CD4-positive, alpha-beta T cell treated with Interleukin-6 for 4 hours (primary cell): ENCODE measurements at regions not wholly inside any gene's neighbourhood (a gene's known extent, or its start where the extent isn't known, plus 50 kb on each side); places are given as distances from the start of the nearest gene placed in this dataset.

ENCODE experiments used
- DNase-seq: peaks from one replicate; pipeline ENCODE4 v3.0.0-alpha.2; 2020; ENCODE audit warnings: mixed read lengths

DNA sequence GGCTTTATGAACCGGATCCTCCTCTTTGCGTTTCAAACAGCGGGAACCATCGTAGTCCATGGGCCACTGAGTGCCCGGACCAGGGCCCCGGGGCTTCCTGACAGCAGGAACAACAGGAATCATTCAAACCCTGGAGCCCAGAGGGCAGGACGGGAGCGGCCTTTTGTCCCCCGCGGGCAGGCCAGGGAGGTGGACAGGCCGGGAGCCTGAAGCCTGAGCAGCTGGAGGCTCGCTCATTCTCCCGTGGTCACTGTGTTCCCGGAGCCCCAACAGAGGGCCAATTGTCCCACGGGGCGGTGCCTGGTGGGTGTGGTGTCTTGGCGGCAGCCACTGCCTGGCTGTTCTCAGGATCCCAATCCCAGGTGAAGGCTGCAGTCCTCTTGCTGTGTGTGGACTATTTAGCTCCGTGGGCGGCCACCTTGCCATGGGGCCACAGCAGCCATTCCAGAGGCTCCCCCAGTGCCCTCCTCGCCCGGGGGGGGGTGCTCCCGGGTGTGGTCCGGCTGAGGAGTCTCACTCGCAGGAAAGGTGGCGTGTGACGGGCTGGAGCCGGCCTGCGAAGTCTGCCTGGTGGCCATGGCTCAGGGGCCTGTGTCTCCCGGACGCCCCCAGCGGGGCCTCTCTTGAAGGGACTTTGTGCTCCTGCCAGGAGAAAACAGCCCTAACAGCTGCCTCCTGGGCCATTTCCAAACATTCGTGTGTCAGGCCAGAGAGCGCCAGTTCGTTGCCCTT is 77.2 kb upstream of the BHLHE23 start:
- no peak for DNase-seq

DNA sequence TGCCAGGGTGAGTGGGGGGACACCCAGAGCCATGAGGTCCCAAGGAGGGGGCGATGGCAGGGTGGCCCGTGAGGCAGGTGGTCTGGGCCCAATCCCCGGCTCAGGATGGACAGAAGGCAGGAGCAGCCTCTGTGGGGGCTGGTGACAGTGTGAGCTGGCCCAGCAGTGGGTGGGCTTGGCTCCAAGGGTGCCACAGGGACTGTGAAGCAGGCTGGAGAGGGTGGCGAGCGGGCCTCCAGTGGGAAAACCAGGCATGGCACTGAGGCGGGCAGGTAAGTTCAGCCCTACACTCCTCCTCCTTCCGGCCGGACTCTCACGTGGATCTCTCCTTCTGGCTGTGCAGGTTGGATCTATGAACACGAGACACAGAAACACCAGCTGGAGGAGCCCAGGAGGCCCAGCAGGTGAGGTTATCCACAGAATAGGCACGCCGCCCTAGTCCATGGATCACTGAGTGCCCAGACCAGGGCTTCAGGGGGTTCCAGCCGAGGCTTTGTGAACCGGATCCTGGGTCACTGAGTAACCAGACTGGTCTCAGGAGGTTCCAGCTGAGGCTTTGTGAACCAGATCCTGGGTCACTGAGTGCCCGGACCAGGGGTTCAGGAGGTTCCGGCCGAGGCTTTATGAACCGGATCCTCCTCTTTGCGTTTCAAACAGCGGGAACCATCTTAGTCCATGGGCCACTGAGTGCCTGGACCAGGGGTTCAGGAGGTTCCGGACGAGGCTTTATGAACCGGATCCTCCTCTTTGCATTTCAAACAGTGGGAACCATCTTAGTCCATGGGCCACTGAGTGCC is 76.4 kb upstream of the BHLHE23 start:
- no peak for DNase-seq

DNA sequence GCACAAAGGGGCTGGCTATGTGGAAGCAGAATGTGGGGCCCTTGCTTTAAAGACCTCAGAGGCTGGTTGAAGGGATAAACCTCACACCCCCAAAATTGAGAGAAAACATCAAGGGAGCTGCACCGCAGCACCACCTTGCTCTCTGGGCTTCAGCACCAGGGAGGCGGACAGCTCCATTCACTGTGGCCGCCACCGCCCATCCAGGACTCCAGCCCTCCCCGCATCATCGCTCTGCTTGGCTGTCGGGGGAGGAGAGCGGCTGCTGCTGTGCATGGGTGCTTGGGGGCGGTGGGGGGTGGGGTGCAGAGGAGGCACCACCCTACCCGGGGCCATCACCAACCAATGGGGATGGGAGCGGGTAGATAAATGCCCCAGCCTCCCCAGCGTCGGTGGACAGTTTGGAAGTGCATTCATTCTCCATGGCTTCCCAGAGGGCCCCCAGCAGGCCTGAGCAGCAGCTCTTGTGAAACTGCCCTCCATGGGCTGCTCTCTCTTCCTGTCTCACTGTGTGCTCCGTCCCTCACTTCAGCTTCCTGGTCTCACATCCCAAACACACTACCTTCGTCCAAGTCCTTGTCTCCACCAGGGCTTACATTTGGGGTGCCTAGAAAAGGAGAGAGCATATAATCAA is 75.7 kb upstream of the BHLHE23 start:
- peak; percentile 20 for DNase-seq

DNA sequence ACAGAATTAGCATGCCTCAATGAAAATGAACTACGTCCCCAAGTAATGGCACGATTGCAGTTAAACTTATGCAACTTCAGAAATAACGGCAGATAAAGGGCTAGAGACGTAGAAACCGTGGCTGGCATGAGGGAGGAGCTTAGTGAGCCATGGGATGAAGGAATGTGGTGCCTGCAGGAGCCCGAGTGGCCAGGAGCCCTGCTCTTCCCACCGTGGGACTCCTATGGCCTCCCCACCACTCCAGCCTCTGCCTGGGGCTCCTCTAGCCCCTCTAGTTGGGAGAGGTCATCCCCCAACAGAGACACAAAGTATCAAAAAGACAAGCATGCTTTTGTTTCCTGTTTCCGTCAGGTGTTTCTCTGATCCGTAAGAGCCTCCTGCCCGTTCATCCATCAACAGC is 75.1 kb upstream of the BHLHE23 start:
- DNase-seq, result no peak

DNA sequence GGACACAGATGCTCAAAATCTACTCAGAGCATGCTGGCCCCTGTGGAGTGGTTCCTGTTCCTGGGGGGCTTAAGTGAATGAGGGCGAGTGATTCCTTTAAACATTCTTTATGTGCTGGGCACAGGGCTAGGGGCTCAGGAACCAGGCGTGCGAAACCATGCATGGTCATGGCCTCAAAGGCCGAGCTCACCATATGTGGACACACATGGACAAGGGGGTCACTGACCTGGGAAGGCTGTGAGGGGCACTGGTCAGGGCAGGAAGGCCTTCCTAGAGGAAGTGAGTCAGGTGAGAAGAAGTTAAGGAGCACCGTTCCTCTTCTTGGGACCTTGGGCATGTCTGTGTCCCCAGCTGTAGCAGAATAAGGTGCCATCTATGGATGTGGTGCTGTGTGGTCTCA is 74.6 kb upstream of the BHLHE23 start:
- DNase-seq, result no peak

DNA sequence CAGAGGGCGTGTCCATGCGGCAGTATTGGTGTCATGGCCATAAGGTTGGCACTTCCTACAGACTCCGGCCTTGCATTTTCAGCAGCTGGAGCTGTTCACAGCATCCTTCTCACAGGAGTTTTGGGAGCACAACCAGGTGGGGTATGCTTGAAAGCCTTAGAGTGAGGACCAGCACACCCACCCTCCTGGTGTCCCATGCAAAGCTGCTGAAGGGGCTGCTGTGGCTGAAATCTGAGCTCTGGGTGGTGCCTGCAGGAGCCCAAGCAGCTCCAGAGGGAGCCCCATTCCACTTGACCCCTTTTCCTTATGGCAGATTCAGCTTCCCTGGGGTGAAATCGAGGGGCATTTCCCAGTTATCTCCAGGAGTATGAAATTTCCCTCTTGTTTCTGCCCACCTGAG is 74.0 kb upstream of the BHLHE23 start:
- no peak for DNase-seq

DNA sequence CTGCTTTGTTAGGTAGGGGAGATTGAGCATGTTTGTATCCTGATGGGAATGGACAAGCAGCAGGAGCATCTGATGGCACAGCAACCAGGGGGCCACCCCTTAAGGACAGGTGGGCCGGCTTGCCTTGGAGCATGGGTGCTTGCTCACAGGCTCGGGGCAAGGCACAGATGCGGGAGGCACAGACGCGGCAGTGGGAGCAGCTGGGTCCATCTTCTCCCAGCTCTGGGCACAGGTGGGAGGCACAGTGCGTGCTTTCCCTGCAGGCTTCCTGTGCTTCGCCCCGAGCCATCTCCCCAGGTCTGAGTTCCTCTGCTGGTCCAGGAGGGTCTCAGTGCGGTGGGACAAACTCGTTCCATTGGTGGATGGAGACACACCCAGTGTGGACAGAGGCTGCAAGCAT is 73.6 kb upstream of the BHLHE23 start:
- DNase-seq, result no peak

DNA sequence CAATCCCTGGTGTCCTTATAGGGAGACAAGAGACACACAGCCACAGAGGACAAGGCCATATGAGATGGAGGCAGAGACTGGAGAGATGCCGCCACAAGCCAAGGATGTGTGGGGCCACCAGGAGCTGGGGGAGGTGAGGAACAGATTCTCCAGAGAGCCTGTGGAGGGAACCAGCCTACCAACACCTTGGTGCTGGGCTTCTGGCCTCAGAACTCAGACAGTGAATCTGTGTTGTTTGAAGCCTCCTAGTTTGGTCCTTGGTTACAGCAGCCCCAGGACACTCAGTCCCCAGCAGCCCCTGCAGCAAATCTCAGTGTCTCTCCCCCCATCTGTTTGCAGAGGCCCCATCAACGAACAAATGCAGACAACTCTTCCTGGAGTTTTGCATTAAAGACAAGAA is 73.2 kb upstream of the BHLHE23 start:
- DNase-seq, result no peak

DNA sequence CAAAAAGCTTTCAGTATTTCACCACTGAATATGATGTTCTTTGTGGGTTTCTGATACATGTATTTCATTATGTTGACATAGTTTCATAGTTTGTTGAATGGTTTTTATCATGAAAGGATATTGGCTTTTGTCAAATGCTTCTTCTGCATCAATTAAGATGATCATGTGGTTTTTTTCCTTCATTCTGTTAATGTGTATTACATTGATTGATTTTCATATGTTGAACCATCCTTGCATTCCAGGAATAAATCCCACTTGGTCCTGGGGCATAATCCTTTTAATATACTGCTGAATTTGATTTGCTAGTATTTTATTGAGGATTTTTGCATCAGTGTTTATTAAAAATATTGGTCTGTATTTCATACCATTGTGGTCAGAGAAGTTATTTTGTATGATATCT is 70.9 kb upstream of the BHLHE23 start:
- DNase-seq, result no peak

DNA sequence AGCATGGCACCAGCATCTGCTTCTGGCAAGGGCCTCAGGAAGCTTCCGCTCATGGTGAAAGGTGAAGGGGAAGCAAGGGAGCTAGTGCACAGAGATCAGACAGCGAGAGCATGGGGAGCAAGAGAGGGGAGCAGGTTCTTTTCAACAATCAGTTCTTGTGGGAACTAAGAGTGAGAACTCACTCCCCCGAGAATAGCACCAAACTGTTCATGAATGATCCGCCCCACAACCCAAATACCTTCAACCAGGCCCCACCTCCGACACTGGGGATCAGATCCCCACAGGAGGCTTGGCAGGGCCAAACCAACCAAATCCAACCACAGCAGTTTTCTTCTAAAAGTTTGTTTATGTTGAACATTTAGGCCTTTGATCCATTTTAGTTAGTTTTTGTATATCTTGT is 69.7 kb upstream of the BHLHE23 start:
- DNase-seq, result no peak

DNA sequence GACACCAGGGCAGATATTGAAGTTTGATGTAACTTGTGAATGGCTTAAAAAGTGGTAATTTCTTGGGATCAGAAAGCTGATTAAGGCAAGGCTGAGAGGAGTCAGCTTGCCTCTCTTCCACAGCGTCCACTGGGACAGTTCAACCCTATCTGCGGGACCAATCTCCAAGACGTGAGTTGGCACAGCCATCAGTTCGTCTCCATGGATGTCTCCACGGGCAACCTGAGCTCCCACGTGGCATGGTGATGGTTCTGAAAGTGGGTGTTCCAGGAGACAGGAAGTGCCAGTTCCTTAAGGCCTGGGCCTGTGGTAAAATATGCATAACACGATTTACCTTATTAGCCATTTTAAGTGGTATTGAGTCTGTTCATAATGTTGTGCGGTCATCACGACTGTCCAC is 67.9 kb upstream of the BHLHE23 start:
- no peak for DNase-seq

DNA sequence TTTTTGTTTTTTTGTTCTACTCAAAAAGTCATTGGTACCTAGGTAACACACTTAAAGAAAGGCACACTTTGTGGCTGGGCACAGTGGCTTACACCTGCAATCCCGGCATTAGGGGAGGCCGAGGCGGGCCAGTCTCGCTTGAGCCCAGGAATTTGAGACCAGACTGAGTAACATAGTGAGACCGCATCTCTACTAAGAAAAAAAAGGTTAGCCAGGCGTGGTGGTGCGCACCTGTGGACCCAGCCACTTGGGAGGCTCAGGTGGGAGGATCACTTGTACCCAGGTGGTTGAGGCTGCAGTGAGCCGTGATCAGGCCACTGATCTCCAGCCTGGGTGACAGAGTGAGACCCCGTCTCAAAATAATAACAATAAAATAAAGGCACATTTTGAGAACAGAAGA is 67.4 kb upstream of the BHLHE23 start:
- no peak for DNase-seq

DNA sequence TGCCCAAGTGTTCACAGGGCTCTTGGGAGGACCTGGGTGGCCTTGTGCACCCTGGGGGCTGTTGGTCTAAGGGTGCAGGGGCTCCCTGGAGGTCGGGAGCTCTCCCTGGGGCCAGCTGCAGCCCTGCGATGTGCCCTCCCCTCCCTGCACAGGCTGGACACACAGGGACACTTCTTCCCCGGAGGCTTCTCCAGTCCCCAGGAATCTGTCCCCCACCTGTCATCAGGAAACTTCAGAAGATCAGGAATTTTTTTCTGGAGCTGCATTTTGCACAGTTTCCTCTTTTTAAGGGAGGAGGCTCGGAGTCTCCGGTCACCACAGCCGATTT is 66.9 kb upstream of the BHLHE23 start:
- DNase-seq, result no peak

DNA sequence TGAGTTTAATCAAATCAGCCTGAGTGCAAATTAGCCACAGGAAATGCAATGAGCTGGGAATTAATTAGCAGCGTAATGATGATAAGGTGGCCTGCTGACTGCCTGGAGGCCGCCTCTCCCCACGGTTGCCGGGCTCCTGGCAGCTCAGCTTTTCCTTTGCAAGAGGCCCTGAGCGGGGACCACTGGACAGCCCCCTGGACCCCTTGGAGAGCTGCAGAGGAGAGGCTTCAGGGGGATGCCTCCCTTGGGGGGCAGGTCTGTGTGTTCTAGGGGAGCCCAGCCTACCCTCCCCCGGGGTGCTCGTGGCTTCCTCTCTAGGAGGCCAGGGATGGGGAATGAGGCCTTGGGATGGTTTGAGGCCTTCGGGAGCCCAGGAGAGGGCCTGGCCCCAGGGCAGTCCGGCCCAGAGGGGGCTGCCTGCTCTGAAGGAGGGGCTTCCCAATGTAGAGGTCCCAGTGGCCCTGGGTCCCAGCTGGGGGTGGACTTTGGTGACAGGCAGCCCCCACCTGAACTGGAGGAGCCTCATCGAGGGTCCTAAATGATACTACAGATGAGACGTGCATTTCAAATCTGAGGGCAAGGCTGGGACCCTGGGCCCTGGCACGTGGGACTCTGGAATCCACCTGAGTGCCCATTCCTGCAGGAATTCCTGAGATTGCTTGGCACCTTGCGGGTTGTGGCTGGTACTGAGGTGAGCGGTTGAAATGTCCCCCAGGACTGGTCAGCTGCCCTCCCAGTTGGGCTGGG is 66.4 kb upstream of the BHLHE23 start:
- no peak for DNase-seq

DNA sequence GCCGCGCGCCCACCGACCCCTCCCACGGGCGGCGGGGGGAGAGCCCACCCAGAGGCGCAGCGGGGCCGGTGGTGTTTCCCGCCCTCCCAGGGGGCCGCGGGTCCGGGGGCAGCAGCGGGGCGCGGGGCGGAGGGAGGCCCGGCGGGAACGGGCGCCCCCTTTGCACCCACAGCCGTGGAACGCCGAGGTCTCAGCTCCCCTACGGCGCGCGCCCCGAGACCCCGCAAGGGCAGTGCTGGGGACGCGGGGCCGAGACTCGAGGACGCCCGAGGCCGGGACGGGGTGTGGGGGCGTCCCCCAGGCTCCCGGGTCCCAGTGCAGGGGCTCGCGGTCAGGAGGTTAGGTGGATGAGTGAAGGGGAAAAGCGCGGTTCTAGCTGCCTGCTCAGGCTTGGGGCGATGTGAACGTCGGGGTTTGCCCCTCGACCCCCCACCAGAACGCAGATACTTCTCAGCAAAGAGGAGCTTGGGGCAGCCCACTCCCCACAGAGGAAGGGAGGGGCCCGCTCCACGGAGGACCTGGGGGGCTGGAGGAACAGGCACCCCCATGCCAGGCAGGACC is 65.5 kb upstream of the BHLHE23 start:
- no peak for DNase-seq

DNA sequence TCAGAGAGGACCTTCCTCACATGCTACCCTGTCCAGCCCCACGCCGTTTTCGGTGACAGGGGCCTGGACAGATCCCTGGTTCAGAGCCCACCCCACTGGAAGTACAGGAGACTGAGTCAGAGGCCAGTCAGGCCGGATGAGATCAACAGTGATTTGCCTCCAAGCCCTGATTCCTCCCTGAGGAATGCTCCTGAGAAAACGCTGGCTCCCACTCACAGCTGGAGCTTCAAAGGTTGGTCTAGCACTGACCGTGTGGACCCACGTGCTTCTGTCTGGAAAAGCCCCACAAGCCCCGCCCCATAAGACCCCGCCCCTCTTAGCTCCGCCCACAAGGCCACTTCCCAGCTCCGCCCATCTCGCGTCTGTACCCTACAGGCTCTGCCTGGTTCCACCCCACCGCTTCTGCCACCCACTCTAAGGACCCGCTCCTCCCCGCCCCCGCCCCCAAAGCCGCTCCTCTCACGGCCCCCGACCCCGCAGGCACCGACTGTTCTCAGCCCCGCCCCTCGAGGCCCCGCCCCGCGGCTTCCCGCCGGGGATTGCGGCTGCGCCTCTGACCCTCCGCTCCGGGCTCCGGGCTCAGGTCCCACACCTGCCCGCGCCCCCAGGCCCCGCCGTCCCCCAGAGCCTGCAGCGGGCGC is 64.9 kb upstream of the BHLHE23 start:
- DNase-seq, result peak; percentile 17

DNA sequence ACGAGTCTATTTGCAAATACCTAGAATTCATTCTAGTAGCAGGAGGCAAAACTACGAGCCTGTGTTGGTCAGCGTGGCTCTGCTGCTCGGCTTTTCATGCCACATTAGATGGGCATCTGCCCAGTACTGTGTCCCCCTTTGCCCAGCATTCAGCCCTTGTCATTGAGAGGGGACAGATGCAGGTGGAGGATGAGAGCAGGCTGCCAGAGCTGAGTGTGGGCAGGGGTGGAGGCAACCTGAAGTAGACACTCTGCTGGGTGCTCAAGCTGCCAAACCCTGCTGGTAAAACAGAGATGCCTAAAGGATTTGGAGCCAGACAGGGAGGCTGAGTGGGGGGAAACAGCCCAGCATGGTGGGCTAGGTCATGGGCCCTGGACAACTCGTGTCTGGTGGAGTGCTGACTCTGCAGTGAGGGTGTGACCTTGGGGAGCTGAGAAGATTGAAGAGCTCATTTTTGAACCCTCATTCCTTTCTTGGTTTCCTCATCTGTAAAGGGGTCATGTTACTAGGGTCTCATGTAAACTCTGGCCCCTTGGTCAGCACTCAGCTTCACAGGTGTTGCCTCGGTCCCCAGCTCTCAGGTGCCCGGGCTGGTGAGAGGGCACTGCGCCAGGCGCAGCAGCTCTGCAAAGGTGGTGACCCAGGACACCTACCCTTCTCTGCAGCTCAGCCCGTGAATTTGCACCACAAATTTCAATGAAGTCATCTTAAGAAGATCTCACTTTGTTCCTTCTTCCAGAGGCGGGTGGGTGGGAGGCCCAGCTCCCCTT is 64.2 kb upstream of the BHLHE23 start:
- DNase-seq, result no peak

DNA sequence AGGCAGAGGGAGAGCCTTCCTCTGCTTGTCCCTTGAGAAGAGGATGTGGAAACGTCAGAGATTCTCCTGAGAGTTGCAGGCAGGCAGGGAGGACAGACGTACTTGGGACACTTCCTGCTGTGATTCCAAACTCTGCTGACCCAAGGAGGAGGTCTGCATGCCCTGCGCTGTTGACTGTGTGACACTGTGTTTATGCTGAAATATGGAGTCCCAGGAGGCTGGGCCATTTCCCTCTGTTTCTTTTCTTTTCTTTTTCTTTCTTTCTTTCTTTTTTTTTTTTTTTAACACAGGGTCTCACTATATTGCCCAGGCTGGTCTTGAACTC is 63.5 kb upstream of the BHLHE23 start:
- DNase-seq, result no peak

DNA sequence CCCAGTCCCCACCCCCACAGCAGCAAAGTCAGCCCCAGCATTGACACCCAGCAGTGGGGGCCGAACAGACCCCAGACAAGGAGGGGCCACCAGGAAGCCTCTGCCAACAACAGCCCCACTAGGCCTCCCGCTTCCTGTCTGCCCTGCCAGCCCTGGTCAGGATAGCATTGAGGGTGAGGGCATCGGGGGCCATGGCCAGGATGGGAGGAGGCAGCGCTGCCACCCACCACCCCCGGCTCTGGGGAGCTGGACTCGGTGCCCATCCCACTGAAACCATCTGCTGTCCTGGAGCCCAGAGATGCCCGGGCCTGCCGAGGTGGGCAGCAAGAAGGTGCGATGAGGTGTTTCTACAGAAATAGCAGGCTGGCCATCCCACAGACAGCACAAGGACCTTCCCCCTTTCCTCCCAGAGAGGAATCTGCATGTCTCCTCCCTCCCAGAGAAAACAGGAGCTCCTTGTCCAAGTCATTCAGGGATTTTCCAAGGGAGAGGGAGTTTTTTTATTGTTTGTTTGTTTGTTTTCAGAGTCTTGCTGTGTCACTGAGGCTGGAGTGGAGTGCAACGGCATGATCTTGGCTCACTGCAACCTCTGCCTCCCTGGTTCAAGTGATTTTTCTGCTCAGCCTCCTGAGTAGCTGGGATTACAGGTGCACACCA is 62.1 kb upstream of the BHLHE23 start:
- DNase-seq, result no peak

DNA sequence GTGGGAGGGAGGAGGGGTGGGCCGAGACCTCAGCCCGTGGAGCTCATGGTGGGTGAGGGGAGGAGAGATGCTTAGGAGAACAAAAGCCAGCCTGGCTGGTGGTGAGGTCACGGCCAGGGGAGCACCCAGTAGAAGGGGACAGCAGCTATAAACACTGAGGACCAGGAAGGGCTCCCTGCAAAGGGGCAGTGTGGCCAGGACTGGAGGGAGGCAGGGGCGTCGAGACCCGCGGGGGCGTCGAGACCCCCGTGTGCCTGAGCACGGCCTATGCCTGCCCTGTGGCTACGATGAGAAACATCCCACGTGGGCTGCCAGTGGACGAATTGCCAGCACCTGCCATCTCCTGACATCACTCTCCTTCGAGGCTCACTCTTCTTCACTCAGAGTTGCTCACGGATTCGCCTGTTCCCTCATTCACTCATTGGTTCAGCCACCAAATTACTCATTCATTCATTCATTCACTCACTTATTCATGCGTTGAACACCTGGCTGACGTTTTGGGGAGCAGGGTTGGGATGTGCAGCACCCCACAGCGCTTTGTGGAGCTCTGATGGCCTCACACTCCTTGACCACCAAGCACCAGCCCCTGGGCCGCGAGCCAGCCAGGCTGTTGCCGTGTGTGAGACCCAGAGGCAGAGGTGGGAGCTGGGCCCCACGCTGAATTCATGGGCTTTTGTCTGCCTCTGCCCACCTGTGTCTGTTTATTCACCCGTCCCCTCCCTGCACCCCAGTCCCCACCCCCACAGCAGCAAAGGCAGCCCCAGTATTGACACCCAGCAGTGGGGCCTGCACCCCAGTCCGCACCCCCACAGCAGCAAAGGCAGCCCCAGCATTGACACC is 61.2 kb upstream of the BHLHE23 start:
- no peak for DNase-seq

DNA sequence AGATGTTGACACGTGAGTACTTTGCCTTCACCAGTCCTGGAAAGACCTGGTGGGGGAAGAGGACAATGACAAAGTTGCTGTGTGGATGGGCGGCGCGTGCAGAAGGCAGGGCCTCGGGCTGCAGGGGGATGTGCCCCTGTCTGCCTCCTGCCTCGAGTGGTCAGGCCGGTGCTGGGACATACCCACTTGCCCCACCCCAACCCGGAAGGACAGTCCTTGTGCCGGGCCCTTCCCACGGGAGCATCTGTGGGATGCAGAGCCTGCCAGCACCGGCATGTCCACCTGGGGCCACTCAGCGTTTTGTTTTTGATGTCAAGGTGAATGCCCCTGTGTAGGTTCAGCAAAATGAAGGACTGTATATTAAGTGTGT is 60.5 kb upstream of the BHLHE23 start:
- no peak for DNase-seq
